GM23338 (cell line): ENCODE measurements at regions not wholly inside any gene's neighbourhood (a gene's known extent, or its start where the extent isn't known, plus 50 kb on each side); places are given as distances from the start of the nearest gene placed in this dataset.
"Not testable (repeated sequence)": the region's sequence is repeated elsewhere in the genome, so short reads cannot be mapped to it uniquely, and the experiment has no call there.

Experiments used
- ATAC-seq: fragments of 200-7000 bp; cut with Tn5 transposase; 3 replicates; pipeline ENCODE4 v1.9.1; 2020
- DNase-seq: peaks from one replicate; pipeline ENCODE4 v3.0.0-alpha.2; 2015; ENCODE audit warnings: low spot score
- H2AFZ ChIP-seq: fragments of 200-600 bp; sonication (generic); 2 replicates; pipeline ENCODE4 v1.8.0; 2016; ENCODE audit warnings: antibody characterized with exemption, mild to moderate bottlenecking, moderate library complexity
- H3F3A ChIP-seq: fragments of 200-600 bp; sonication (generic); replicated peaks from 2 replicates; pipeline ENCODE4 v1.8.0; 2017; ENCODE audit warnings: antibody characterized with exemption, mixed run types, low read depth
- H3K27ac ChIP-seq: fragments of 200-600 bp; sonication (generic); 2 replicates; pipeline ENCODE4 v1.6.1; 2016; ENCODE audit warnings: low read depth
- H3K27me3 ChIP-seq: fragments of 200-600 bp; sonication (generic); 2 replicates; pipeline ENCODE4 v1.8.0; 2016; ENCODE audit warnings: mild to moderate bottlenecking, mixed run types, moderate library complexity; ENCODE audit not compliant: insufficient read depth
- H3K36me3 ChIP-seq: fragments of 200-600 bp; sonication (generic); 2 replicates; pipeline ENCODE4 v1.8.0; 2016; ENCODE audit warnings: mild to moderate bottlenecking; ENCODE audit not compliant: insufficient read depth
- H3K4me1 ChIP-seq: fragments of 200-600 bp; sonication (generic); 2 replicates; pipeline ENCODE4 v1.8.0; 2016; ENCODE audit warnings: mild to moderate bottlenecking, moderate library complexity; ENCODE audit not compliant: insufficient read depth
- H3K4me2 ChIP-seq: fragments of 200-600 bp; sonication (generic); 2 replicates; pipeline ENCODE4 v1.7.1; 2017; ENCODE audit warnings: mixed run types
- H3K4me3 ChIP-seq: fragments of 200-600 bp; sonication (generic); 2 replicates; pipeline ENCODE4 v1.6.1; 2016; ENCODE audit warnings: mixed run types
- H3K79me2 ChIP-seq: fragments of 200-600 bp; sonication (generic); replicated peaks from 2 replicates; pipeline ENCODE4 v1.8.0; 2017; ENCODE audit warnings: mild to moderate bottlenecking; ENCODE audit not compliant: insufficient read depth
- H3K9me2 ChIP-seq: fragments of 200-600 bp; sonication (generic); 2 replicates; pipeline ENCODE4 v1.8.0; 2017; ENCODE audit not compliant: insufficient read depth
- H4K20me1 ChIP-seq: fragments of 200-600 bp; sonication (generic); replicated peaks from 2 replicates; pipeline ENCODE4 v1.8.0; 2017; ENCODE audit warnings: mild to moderate bottlenecking; ENCODE audit not compliant: insufficient read depth
- H3K27ac Mint-ChIP-seq: 2 replicates; pipeline ENCODE4 v1.8.0; 2020; ENCODE audit warnings: inconsistent platforms, mild to moderate bottlenecking, moderate library complexity, mixed read lengths
- H3K27me3 Mint-ChIP-seq: 3 replicates; pipeline ENCODE4 v1.8.0; 2022; ENCODE audit warnings: low read depth, mild to moderate bottlenecking, moderate library complexity, mixed read lengths, inconsistent platforms; ENCODE audit not compliant: insufficient read depth, poor library complexity
- H3K36me3 Mint-ChIP-seq: 3 replicates; pipeline ENCODE4 v1.8.0; 2021; ENCODE audit warnings: low read depth, mild to moderate bottlenecking, inconsistent platforms, moderate library complexity, mixed read lengths
- H3K4me1 Mint-ChIP-seq: 3 replicates; pipeline ENCODE4 v1.8.0; 2020; ENCODE audit warnings: mild to moderate bottlenecking, inconsistent platforms, mixed read lengths
- H3K4me3 Mint-ChIP-seq: 3 replicates; pipeline ENCODE4 v1.8.0; 2021; ENCODE audit warnings: moderate library complexity, mild to moderate bottlenecking, inconsistent platforms, mixed read lengths
- H3K9me3 Mint-ChIP-seq: 3 replicates; pipeline ENCODE4 v1.8.0; 2020; ENCODE audit warnings: moderate library complexity, mild to moderate bottlenecking, inconsistent platforms, mixed read lengths
- CREB1 ChIP-seq: fragments of 250-450 bp; sonication (Bioruptor Pico); IDR thresholded peaks from 2 replicates; pipeline ENCODE4 v1.5.0; 2020; ENCODE audit warnings: low read depth, mild to moderate bottlenecking, moderate library complexity
- ETS1 ChIP-seq: IDR thresholded peaks from 2 replicates; pipeline ENCODE4 v1.6.1; 2016; ENCODE audit warnings: antibody characterized with exemption
- EZH2 ChIP-seq: fragments of 200-600 bp; sonication (generic); IDR thresholded peaks from one replicate; pipeline ENCODE4 v1.8.0; 2017; ENCODE audit warnings: antibody characterized with exemption, mild to moderate bottlenecking, low read depth; ENCODE audit not compliant: unreplicated experiment
- EZH2phosphoT487 ChIP-seq: fragments of 200-600 bp; sonication (generic); IDR thresholded peaks from one replicate; pipeline ENCODE4 v1.8.1; 2018; ENCODE audit warnings: antibody characterized with exemption; ENCODE audit not compliant: unreplicated experiment
- JUNB ChIP-seq: IDR thresholded peaks from one replicate; pipeline ENCODE4 v1.6.1; 2016; ENCODE audit warnings: antibody characterized with exemption; ENCODE audit not compliant: unreplicated experiment
- NANOG ChIP-seq: IDR thresholded peaks from 2 replicates; pipeline ENCODE4 v1.6.1; 2016; ENCODE audit warnings: antibody characterized with exemption, borderline replicate concordance
- POLR2AphosphoS5 ChIP-seq: IDR thresholded peaks from 2 replicates; pipeline ENCODE4 v1.6.1; 2016; ENCODE audit warnings: antibody characterized with exemption, low read depth
- ZNF114 ChIP-seq: fragments of 250-450 bp; sonication (Bioruptor Pico); IDR thresholded peaks from 2 replicates; pipeline ENCODE4 v1.5.0; 2020; ENCODE audit warnings: mild to moderate bottlenecking, moderate library complexity
- ZNF331 ChIP-seq: fragments of 250-450 bp; sonication (Bioruptor Pico); IDR thresholded peaks from 2 replicates; pipeline ENCODE4 v1.5.0; 2020; ENCODE audit warnings: low read depth, mild to moderate bottlenecking, moderate library complexity
- ZNF462 ChIP-seq: fragments of 250-450 bp; sonication (Bioruptor Pico); IDR thresholded peaks from 2 replicates; pipeline ENCODE4 v1.5.0; 2020; ENCODE audit warnings: mild to moderate bottlenecking, moderate library complexity
- TF ChIP-seq, protein P1 (sequence below), 2 experiments: fragments of 200-600 bp in 1 of 2; sonication (generic) in 1 of 2; conservative IDR thresholded peaks; 2 replicates each; pipeline versions ENCODE4 v1.5.1 to v1.6.1; 2016 to 2017; ENCODE audit warnings: antibody characterized with exemption in 2 of 2, low read depth in 2 of 2, mild to moderate bottlenecking in 2 of 2, moderate library complexity in 1 of 2

DNA sequence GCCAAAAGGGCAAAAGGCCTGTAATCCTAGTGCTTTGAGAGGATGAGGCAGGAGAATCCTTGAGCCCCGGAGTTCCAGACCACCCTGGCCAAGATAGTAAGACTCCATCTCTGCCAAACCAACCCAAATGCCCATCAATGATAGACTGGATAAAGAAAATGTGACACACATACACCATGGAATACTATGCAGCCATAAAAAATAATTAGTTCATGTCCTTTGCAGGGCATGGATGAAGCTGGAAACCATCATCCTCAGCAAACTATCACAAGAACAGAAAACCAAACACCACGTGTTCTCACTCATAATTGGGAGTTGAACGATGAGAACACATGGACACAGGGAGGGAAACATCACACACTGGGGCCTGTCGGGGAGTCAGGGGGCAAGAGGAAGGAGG lies 161.9 kb downstream of the C16orf95 start:
- H3K4me1 Mint-ChIP-seq, H3K36me3 Mint-ChIP-seq: not testable (repeated sequence)
- peaks cover 16% of the 10 kb centered on the region; the same call in 2 of the 3 replicates for H3K9me3 Mint-ChIP-seq

DNA sequence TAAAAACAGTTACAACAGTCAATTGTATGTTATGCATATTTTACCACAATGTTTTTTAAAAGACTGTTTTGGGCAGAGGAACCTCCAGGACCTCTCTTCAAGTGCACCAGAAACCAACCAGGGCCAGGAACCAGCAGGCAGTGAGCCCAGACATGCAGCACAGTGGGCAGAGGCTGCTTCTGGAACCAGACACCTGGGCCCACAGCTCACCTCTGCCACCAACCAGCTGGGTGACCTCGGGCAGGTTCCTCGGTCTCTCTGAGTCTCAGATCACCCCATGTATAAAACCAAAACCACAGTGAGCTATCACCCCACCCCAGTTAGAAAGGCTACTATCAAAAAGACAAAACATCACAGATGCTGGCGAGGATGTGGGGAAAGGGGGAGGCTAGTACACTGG lies 161.0 kb downstream of the C16orf95 start:
- H3K27ac Mint-ChIP-seq = no peak overlapping the region
- DNase-seq = no peak
- peaks cover 3% of the 10 kb centered on the region; the same call in 1 of the 3 replicates for H3K4me1 Mint-ChIP-seq
- Histone ChIP-seq H3K9me2 (no peaks in the 10 kb centered on the region), H3F3A (no peaks in the 10 kb centered on the region), H2AFZ (no peak overlapping the region), H3K36me3 (no peaks in the 10 kb centered on the region), H4K20me1 (no peaks in the 10 kb centered on the region), H3K4me3 (no peak overlapping the region), H3K4me2 (no peak overlapping the region), H3K27ac (no peak overlapping the region), H3K79me2 (no peaks in the 10 kb centered on the region), H3K4me1 (no peaks in the 10 kb centered on the region), H3K27me3 (no peaks in the 10 kb centered on the region)
- no peak overlapping the region for H3K4me3 Mint-ChIP-seq
- peaks cover 3% of the 10 kb centered on the region for H3K27me3 Mint-ChIP-seq
- 0 out of 3 replicates have a peak, but pooled peaks cover 6% of the 10 kb centered on the region for H3K36me3 Mint-ChIP-seq
- peaks cover 16% of the 10 kb centered on the region; the same call in 2 of the 3 replicates for H3K9me3 Mint-ChIP-seq
- TF ChIP-seq NANOG = no peak
- TF ChIP-seq ZNF462 (CRISPR knock-in tag) = no peak
- TF ChIP-seq ETS1 = no peak
- no peak for TF ChIP-seq JUNB
- TF ChIP-seq EZH2 = no peak
- no peak for TF ChIP-seq CREB1
- TF ChIP-seq, protein P1, sequence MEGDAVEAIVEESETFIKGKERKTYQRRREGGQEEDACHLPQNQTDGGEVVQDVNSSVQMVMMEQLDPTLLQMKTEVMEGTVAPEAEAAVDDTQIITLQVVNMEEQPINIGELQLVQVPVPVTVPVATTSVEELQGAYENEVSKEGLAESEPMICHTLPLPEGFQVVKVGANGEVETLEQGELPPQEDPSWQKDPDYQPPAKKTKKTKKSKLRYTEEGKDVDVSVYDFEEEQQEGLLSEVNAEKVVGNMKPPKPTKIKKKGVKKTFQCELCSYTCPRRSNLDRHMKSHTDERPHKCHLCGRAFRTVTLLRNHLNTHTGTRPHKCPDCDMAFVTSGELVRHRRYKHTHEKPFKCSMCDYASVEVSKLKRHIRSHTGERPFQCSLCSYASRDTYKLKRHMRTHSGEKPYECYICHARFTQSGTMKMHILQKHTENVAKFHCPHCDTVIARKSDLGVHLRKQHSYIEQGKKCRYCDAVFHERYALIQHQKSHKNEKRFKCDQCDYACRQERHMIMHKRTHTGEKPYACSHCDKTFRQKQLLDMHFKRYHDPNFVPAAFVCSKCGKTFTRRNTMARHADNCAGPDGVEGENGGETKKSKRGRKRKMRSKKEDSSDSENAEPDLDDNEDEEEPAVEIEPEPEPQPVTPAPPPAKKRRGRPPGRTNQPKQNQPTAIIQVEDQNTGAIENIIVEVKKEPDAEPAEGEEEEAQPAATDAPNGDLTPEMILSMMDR (conservative IDR thresholded peaks at IDR 0.05; ENCODE audit: low read depth in 2 of 2) = no peak
- TF ChIP-seq ZNF114 (CRISPR knock-in tag) = no peak
- no peak for TF ChIP-seq ZNF331
- no peak for TF ChIP-seq EZH2phosphoT487
- TF ChIP-seq POLR2AphosphoS5 = no peak
- no peak for ATAC-seq

More for the DNA sequence above, 161.9 kb downstream of the C16orf95 start:
- not testable (repeated sequence) for H3K27me3 Mint-ChIP-seq, H3K4me2 ChIP-seq, H3K4me3 Mint-ChIP-seq, H3K79me2 ChIP-seq, H3K4me1 ChIP-seq, H3K9me2 ChIP-seq, H3K36me3 ChIP-seq, H2AFZ ChIP-seq, ATAC-seq, H3F3A ChIP-seq, H4K20me1 ChIP-seq, H3K27ac ChIP-seq, H3K27me3 ChIP-seq, H3K4me3 ChIP-seq, DNase-seq, H3K27ac Mint-ChIP-seq
